ENCODE measurements at regions not wholly inside any gene's neighbourhood (a gene's known extent, or its start where the extent isn't known, plus 50 kb on each side); places are given as distances from the start of the nearest gene placed in this dataset.
"Not testable (repeated sequence)": the region's sequence is repeated elsewhere in the genome, so short reads cannot be mapped to it uniquely, and the experiment has no call there.

DNA sequence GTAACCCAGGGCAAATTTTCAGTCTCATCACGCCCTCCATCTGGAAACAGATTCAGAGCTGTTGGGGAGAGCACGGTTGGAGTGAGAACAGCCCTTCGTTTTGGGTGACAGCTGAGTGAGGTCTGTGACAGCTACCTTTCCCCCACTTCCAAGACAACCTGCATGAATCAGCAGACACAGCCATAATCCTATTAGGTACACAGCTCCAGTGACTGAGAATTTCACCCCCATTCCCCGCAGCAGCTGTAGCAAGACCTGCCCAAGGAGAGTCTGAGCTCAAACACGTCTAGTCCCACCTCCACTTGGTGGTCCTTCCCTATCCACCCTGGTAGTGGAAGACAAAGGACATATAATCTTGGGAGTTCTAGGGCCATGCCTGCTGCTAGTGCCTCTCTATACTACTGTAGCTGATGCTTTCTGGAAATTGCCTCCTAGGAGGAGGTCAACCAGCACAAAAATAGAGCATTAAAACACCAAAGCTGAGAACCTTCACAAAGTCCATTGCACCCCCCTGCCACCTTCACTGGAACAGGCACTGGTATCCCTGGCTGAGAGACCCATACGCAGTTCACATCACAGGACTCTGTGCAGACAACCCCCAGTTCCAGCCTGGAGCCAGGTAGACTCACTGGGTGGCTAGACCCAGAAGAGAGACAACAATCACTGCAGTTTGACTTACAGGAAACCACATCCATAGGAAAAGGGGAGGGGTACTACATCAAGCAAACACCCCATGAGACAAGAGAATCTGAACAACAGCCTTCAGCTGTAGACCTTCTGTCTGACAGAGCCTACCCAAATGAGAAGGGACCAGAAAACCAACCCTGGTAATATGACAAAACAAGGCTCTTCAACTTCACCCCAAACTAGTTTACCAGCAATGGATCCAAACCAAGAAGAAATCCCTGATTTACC is 448.6 kb upstream of the CBLB start:
- no peaks in the 10 kb centered on the region for H3K36me3 ChIP-seq
- no peak for DNase-seq
- no peaks in the 10 kb centered on the region for H3K9me3 ChIP-seq
- no peak for ATAC-seq
- TF ChIP-seq, protein P1, sequence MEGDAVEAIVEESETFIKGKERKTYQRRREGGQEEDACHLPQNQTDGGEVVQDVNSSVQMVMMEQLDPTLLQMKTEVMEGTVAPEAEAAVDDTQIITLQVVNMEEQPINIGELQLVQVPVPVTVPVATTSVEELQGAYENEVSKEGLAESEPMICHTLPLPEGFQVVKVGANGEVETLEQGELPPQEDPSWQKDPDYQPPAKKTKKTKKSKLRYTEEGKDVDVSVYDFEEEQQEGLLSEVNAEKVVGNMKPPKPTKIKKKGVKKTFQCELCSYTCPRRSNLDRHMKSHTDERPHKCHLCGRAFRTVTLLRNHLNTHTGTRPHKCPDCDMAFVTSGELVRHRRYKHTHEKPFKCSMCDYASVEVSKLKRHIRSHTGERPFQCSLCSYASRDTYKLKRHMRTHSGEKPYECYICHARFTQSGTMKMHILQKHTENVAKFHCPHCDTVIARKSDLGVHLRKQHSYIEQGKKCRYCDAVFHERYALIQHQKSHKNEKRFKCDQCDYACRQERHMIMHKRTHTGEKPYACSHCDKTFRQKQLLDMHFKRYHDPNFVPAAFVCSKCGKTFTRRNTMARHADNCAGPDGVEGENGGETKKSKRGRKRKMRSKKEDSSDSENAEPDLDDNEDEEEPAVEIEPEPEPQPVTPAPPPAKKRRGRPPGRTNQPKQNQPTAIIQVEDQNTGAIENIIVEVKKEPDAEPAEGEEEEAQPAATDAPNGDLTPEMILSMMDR (IDR thresholded peaks at IDR 0.05): no peak
- no peak overlapping the region for H3K27ac ChIP-seq
- H3K4me3 ChIP-seq: no peak overlapping the region
- no peaks in the 10 kb centered on the region for H3K27me3 ChIP-seq (ENCODE audit: low read depth)
- no peaks in the 10 kb centered on the region for H3K4me1 ChIP-seq
- intact Hi-C loops (cut with DNase I): no loop called here

DNA sequence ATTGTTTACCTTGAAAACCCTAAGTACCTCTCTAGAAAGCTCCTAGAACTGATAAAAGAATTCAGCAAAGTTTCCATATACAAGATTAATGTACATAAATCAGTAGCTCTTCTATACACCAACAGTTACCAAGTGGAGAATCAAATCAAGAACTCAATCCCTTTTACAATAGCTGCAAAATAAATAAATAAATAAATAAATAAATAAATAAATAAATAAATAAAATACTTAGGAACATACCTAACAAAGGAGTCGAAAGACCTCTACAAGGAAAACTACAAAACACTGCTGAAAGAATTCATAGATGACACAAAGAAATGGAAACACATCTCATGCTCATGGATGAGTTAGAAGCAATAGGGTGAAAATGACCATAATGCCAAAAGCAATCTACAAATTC is 452.6 kb upstream of the CBLB start:
- H3K27ac ChIP-seq; H3K27me3 ChIP-seq (ENCODE audit: low read depth); H3K4me1 ChIP-seq; H3K4me3 ChIP-seq; H3K9me3 ChIP-seq; intact Hi-C loops (cut with DNase I); H3K36me3 ChIP-seq; ATAC-seq; DNase-seq: not testable (repeated sequence)

DNA sequence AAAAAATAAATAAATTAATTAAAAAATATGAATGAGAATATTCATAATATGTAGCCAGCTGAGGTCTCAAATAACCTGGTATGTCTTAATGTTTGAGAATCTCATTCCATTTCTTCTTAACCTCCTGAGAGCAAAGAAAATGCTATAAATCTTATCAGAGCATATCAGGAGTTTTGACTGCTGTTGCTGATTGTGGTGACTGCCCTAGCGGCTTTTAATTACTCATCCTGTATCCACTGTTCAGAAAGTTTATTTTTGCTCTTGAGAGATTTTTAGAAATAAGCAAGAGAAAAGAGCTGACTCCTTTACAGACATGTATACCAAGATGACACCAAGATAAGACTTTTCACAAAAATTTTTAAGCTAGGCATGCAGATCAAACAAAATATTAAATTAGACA is 454.8 kb upstream of the CBLB start:
- Histone ChIP-seq H3K9me3 (peaks cover 10% of the 10 kb centered on the region), H3K36me3 (no peaks in the 10 kb centered on the region), H3K4me3 (no peak overlapping the region), H3K27ac (no peak overlapping the region), H3K27me3 (ENCODE audit: low read depth) (no peaks in the 10 kb centered on the region), H3K4me1 (no peaks in the 10 kb centered on the region)
- no peak for ATAC-seq
- no peak for DNase-seq
- intact Hi-C loops (cut with DNase I): no loop called here
- TF ChIP-seq, protein P1 (IDR thresholded peaks at IDR 0.05): no peak

DNA sequence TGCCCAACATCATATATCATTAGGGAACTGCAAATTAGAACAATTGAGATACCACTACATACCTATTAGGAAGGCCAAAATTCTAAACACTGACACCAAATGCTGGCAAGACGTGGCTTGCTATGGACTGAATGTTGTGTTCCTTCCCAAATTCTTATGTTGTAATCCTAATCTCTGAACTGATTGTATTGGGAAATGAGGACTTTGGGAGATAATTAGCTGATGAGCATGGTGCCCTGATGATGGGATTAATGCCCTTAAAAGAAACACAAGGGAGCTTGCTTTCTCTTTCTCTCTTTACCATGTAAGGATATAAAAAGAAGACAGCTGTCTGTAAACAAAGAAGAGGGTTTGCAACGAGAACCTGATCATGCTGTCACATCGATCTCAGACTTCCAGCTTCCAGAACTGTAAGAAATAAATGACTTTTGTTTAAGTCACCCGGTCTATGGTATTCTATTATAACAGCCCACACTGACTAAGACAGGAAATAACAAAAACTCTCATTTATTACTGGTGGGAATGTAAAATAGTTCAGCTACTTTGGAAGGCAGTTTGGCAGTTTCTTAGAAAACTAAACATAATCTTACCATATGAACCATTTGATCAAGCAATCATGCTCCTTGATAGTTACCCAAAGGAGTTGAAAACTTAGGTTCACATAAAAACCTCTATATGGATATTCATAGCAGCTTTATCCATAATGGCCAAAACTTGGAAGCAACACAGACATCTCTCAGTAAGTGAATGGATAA is 458.3 kb upstream of the CBLB start:
- intact Hi-C loops (cut with DNase I): no loop called here
- no peak for DNase-seq
- H3K27ac ChIP-seq: no peak overlapping the region
- H3K4me3 ChIP-seq: no peak overlapping the region
- no peaks in the 10 kb centered on the region for H3K4me1 ChIP-seq
- TF ChIP-seq, protein P1 (IDR thresholded peaks at IDR 0.05): no peak
- H3K9me3 ChIP-seq: peaks cover 10% of the 10 kb centered on the region
- no peaks in the 10 kb centered on the region for H3K27me3 ChIP-seq (ENCODE audit: low read depth)
- no peak for ATAC-seq
- H3K36me3 ChIP-seq: no peaks in the 10 kb centered on the region

DNA sequence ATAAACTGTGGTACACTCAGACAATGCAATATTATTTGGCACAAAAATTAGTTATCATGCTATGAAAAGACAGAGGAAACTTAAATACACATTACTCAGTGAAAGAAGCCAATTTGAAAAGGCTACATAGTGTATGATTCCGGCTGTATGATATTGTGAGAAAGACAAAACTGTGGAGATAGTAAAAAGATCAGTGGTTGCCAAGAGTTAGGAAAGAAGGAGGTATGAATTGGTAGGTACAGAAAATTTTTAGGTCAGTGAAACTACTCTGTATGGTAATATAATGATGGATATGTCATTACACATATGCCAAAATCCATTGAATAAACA is 458.8 kb upstream of the CBLB start:
- H3K27ac ChIP-seq: no peak overlapping the region
- H3K36me3 ChIP-seq: no peaks in the 10 kb centered on the region
- H3K4me1 ChIP-seq: no peaks in the 10 kb centered on the region
- TF ChIP-seq, protein P1 (IDR thresholded peaks at IDR 0.05): no peak
- no peak for DNase-seq
- H3K9me3 ChIP-seq: peaks cover 10% of the 10 kb centered on the region
- no peaks in the 10 kb centered on the region for H3K27me3 ChIP-seq (ENCODE audit: low read depth)
- no peak overlapping the region for H3K4me3 ChIP-seq
- ATAC-seq: no peak
- intact Hi-C loops (cut with DNase I): no loop called here

DNA sequence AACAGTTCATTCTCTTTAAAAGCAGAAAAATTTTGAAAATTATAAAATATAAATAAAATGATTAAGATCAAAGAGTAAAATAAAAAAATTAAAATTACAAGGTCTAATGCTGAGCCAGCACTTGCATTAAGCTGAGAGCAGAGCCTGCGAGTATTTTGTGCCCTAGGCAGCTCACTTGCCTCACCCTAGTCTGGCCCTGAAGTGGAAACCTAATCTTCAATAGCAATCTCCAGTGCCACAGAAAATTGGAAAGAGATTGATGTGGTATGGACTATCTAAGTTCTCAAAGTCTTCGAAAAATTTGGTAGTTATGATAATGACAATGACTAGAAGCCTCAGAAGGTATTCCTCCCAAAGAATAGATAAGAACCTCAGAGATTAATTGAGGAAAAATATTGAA is 459.4 kb upstream of the CBLB start:
- Histone ChIP-seq H3K9me3 (peaks cover 10% of the 10 kb centered on the region), H3K4me3 (no peak overlapping the region), H3K27me3 (ENCODE audit: low read depth) (no peaks in the 10 kb centered on the region), H3K36me3 (no peaks in the 10 kb centered on the region), H3K27ac (no peak overlapping the region), H3K4me1 (no peaks in the 10 kb centered on the region)
- ATAC-seq (no peak), DNase-seq (no peak)
- intact Hi-C loops (cut with DNase I): no loop called here
- TF ChIP-seq, protein P1 (IDR thresholded peaks at IDR 0.05): no peak

Measured in lower lobe of right lung (tissue), 2 donors.